HL-60 (cell line): ENCODE measurements at regions not wholly inside any gene's neighbourhood (a gene's known extent, or its start where the extent isn't known, plus 50 kb on each side); places are given as distances from the start of the nearest gene placed in this dataset.

Source experiments
- DNase-seq, 2 experiments: peaks; one replicate each; pipeline ENCODE4 v3.0.0-alpha.2; 2010 to 2020; ENCODE audit warnings: low read depth in 1 of 2, low spot score in 1 of 2
- H3K27ac ChIP-seq: fragments of 250-450 bp; sonication (Bioruptor Pico); replicated peaks from 2 replicates; pipeline ENCODE4 v1.5.1; 2020; ENCODE audit warnings: mild to moderate bottlenecking, moderate library complexity
- H3K27me3 ChIP-seq: fragments of 250-450 bp; sonication (Bioruptor Pico); 2 replicates; pipeline ENCODE4 v1.5.1; 2021; ENCODE audit warnings: mild to moderate bottlenecking, moderate library complexity; ENCODE audit not compliant: insufficient read depth, poor library complexity, severe bottlenecking
- H3K4me3 ChIP-seq: replicated peaks from 2 replicates; pipeline ENCODE4 v1.5.1; 2011; ENCODE audit warnings: mild to moderate bottlenecking, control low read depth, low read length; ENCODE audit not compliant: insufficient read depth
- GABPA ChIP-seq: IDR thresholded peaks from 2 replicates; pipeline ENCODE4 v1.6.1; 2012; ENCODE audit warnings: low read depth
- POLR2AphosphoS5 ChIP-seq: IDR thresholded peaks from 2 replicates; pipeline ENCODE4 v1.6.1; 2012; ENCODE audit warnings: low read depth
- SPI1 ChIP-seq: IDR thresholded peaks from 2 replicates; pipeline ENCODE4 v1.6.1; 2012; ENCODE audit warnings: low read depth, mild to moderate bottlenecking, borderline replicate concordance
- TF ChIP-seq, protein P1 (sequence below): IDR thresholded peaks from one replicate; pipeline ENCODE4 v1.5.1; 2011; ENCODE audit warnings: low read length, control low read depth, inconsistent platforms; ENCODE audit not compliant: insufficient read depth
- TF ChIP-seq, protein P2 (sequence below): IDR thresholded peaks from 2 replicates; pipeline ENCODE4 v1.6.1; 2012; ENCODE audit warnings: low read depth; ENCODE audit not compliant: insufficient replicate concordance

DNA sequence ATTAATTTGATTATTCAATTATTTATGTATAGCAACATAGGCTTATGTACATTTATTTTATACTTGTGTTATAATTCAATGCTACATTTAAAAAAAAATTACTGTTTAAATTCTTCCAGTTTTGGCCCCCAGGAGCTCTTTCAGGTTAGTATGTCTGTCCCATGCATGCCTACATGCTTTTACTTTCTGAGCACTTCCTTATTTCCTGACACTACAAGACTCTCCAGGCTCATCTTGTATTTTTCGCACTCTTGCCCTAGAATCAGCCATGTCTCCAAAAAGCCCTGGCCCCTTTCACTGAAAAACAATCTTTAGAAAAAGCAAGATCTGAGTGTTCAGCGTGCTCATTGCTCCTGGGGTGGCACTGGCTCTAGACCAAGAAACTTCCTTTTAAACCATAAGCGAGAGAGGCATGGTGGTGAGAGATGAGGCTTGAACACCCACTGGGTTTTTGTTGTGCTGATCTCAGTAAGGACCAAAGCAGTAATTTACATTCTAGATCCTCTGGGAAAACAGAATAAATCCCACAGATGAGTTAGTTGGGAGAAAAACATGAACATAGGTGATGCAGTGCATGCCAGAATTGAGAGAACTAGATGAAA, 95.0 kb downstream of the SLC30A10 start:
- TF ChIP-seq POLR2AphosphoS5 = no peak
- peak; percentile 70; the same call in 1 of the 2 replicates for TF ChIP-seq SPI1
- DNase-seq = no peak
- no peak overlapping the region for H3K27ac ChIP-seq

DNA sequence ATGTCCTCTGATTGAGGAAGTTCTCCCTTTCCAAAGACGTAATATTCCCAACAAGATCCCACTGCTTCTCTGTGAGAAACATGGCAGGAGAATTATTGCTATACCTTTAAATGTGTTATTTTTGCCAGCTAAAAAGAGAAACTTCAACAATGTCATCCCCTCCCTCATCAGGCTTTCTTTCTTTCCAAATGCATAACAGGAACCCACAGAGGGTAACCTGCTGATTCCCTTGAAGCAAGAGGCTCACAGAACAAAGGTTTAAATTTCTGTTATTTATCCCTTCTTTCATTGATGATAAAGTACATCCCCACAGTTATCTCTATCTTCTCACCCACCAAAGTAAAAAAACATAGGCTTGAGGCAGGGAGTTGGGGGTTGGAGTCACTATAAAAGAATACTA, 102.1 kb downstream of the SLC30A10 start:
- no peak for TF ChIP-seq GABPA
- TF ChIP-seq SPI1 = no peak
- TF ChIP-seq, protein P1, sequence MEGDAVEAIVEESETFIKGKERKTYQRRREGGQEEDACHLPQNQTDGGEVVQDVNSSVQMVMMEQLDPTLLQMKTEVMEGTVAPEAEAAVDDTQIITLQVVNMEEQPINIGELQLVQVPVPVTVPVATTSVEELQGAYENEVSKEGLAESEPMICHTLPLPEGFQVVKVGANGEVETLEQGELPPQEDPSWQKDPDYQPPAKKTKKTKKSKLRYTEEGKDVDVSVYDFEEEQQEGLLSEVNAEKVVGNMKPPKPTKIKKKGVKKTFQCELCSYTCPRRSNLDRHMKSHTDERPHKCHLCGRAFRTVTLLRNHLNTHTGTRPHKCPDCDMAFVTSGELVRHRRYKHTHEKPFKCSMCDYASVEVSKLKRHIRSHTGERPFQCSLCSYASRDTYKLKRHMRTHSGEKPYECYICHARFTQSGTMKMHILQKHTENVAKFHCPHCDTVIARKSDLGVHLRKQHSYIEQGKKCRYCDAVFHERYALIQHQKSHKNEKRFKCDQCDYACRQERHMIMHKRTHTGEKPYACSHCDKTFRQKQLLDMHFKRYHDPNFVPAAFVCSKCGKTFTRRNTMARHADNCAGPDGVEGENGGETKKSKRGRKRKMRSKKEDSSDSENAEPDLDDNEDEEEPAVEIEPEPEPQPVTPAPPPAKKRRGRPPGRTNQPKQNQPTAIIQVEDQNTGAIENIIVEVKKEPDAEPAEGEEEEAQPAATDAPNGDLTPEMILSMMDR = no peak
- no peak for TF ChIP-seq POLR2AphosphoS5
- TF ChIP-seq, protein P2, sequence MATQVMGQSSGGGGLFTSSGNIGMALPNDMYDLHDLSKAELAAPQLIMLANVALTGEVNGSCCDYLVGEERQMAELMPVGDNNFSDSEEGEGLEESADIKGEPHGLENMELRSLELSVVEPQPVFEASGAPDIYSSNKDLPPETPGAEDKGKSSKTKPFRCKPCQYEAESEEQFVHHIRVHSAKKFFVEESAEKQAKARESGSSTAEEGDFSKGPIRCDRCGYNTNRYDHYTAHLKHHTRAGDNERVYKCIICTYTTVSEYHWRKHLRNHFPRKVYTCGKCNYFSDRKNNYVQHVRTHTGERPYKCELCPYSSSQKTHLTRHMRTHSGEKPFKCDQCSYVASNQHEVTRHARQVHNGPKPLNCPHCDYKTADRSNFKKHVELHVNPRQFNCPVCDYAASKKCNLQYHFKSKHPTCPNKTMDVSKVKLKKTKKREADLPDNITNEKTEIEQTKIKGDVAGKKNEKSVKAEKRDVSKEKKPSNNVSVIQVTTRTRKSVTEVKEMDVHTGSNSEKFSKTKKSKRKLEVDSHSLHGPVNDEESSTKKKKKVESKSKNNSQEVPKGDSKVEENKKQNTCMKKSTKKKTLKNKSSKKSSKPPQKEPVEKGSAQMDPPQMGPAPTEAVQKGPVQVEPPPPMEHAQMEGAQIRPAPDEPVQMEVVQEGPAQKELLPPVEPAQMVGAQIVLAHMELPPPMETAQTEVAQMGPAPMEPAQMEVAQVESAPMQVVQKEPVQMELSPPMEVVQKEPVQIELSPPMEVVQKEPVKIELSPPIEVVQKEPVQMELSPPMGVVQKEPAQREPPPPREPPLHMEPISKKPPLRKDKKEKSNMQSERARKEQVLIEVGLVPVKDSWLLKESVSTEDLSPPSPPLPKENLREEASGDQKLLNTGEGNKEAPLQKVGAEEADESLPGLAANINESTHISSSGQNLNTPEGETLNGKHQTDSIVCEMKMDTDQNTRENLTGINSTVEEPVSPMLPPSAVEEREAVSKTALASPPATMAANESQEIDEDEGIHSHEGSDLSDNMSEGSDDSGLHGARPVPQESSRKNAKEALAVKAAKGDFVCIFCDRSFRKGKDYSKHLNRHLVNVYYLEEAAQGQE = no peak
- Histone ChIP-seq H3K27ac (no peak overlapping the region), H3K27me3 (no peaks in the 10 kb centered on the region), H3K4me3 (no peak overlapping the region)
- DNase-seq = no peak

More for the DNA sequence above, 95.0 kb downstream of the SLC30A10 start:
- H3K27me3 ChIP-seq = no peaks in the 10 kb centered on the region
- no peak overlapping the region for H3K4me3 ChIP-seq

DNA sequence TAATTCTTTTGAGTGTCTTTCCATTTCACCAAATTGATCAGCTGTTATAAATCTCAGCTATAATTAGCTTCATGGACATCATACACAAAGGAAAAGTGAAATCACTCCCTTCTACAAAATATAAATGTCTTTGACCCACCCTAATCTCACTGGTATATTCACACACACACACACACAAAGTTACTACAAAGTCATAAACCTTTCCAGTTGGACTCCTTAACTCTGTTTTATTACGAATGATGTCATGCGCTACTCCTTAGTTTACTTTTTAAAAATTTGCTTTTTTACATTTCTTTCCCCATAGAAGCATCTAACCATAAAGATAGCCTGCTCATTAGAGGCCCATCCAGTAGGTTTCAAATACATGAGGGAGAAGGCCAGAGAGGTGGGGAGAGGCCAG, 103.0 kb downstream of the SLC30A10 start:
- TF ChIP-seq POLR2AphosphoS5 = no peak
- TF ChIP-seq, protein P2 = no peak
- no peak for TF ChIP-seq GABPA
- TF ChIP-seq SPI1 = no peak
- TF ChIP-seq, protein P1 = no peak
- no peak for DNase-seq
- Histone ChIP-seq H3K27ac (no peak overlapping the region), H3K27me3 (no peaks in the 10 kb centered on the region), H3K4me3 (no peak overlapping the region)

DNA sequence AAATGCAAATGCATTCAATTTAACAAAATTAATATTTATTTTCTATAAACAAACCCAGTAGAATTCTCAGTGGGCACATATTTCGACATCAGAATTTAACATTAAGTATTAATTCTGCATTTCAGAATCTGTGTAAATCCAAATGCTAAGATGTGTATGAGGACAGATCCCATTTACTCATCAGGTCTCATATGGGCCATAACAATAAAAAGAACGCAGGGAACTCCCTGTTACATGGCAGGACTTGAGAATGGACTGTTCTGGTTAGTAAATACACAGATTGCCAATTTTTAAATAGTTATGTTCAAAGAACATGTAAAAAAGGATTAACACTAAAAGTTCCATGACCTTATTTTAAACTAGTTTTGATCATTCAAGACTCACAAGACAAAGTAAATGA, 104.0 kb downstream of the SLC30A10 start:
- H3K4me3 ChIP-seq = no peak overlapping the region
- no peak overlapping the region for H3K27ac ChIP-seq
- H3K27me3 ChIP-seq = no peaks in the 10 kb centered on the region
- no peak for DNase-seq
- TF ChIP-seq GABPA (no peak), POLR2AphosphoS5 (no peak), SPI1 (no peak)
- TF ChIP-seq, protein P2 = no peak
- TF ChIP-seq, protein P1 = no peak
